ENCODE measurements at regions not wholly inside any gene's neighbourhood (a gene's known extent, or its start where the extent isn't known, plus 50 kb on each side); places are given as distances from the start of the nearest gene placed in this dataset.

GRCh38 chr2:65724336-65724735 lies 291.9 kb upstream of the SPRED2 start:
- H3K36me3 ChIP-seq (replicated peaks) = no peaks in the 10 kb centered on the region
- H3K4me3 ChIP-seq (ENCODE audit: low read depth, low read length) = no peak overlapping the region
- peaks cover 3% of the 10 kb centered on the region for H3K27me3 ChIP-seq (replicated peaks)
- TF ChIP-seq, protein P1, sequence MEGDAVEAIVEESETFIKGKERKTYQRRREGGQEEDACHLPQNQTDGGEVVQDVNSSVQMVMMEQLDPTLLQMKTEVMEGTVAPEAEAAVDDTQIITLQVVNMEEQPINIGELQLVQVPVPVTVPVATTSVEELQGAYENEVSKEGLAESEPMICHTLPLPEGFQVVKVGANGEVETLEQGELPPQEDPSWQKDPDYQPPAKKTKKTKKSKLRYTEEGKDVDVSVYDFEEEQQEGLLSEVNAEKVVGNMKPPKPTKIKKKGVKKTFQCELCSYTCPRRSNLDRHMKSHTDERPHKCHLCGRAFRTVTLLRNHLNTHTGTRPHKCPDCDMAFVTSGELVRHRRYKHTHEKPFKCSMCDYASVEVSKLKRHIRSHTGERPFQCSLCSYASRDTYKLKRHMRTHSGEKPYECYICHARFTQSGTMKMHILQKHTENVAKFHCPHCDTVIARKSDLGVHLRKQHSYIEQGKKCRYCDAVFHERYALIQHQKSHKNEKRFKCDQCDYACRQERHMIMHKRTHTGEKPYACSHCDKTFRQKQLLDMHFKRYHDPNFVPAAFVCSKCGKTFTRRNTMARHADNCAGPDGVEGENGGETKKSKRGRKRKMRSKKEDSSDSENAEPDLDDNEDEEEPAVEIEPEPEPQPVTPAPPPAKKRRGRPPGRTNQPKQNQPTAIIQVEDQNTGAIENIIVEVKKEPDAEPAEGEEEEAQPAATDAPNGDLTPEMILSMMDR (IDR thresholded peaks at IDR 0.05; ENCODE audit: low read depth, low read length, missing control alignments) = no peak
- H3K27ac ChIP-seq = no peak overlapping the region
- no peak for DNase-seq
- in situ Hi-C loops (cut with HindIII; ENCODE audit: low pct_ligation_motif_present, low sequenced_read_pairs) = no loop called here

DNA sequence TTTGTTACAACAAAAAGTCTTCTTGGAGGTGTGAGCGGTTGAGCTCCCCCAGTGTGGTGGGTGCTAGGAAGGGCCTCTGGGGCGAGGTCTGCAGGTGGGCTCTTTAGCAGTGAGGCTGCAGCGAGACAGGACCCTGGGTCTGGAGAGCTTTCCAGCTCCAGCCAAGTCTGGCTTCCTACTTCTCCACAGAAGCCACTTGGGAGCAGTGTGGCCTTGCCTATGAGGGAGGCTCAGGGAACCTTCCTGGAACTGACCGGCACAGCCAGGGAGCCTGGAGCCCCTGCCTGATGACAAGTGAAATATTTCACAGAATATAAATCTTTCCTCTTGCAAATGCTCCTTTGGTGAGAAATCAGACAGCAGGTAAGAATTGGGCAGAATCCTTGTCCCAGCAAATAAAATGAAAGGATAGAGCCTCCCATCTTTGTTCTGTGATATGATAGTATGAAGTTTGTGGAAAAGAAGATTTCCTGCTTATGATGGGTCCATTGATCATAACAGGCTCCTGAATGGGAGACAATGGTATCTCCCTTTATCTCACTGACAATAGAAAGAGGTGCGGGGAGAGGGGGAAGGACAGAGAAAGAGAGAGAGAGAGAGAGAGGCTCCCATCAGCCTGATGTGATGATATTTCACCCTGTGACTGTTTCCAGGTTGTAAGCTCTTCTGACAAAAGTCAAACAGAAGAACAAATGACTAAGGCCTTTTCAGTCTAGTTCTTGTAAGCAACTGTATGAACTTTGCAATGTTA lies 289.8 kb upstream of the SPRED2 start:
- H3K27me3 ChIP-seq (replicated peaks) = peaks cover 3% of the 10 kb centered on the region
- no peak overlapping the region for H3K4me3 ChIP-seq (ENCODE audit: low read depth, low read length)
- TF ChIP-seq, protein P1 (IDR thresholded peaks at IDR 0.05; ENCODE audit: low read depth, low read length, missing control alignments) = peak; percentile 62
- in situ Hi-C loops (cut with HindIII; ENCODE audit: low pct_ligation_motif_present, low sequenced_read_pairs) = no loop called here
- H3K27ac ChIP-seq = no peak overlapping the region
- H3K36me3 ChIP-seq (replicated peaks) = no peaks in the 10 kb centered on the region
- peak; percentile 16 for DNase-seq

DNA sequence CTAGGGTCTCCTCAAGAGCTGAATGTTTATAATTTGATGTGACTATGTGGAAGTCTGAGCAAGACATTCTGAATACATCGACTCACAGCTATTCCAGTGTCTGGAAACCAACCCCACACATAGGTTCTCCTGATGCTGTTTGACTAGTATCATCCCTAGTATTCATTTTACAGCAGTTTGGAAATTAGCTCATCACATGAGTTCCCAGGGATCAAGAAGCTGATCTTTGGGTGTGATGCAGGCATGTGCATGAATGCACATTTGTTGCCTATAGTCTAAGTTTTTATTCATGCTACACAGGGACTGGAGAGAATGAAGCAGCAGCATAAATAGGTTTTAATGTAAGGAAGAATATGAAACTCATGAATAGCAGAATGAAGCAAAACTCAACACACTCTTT lies 284.3 kb upstream of the SPRED2 start:
- Histone ChIP-seq H3K36me3 (replicated peaks) (no peaks in the 10 kb centered on the region), H3K27ac (no peak overlapping the region), H3K4me3 (ENCODE audit: low read depth, low read length) (no peak overlapping the region), H3K27me3 (replicated peaks) (no peaks in the 10 kb centered on the region)
- in situ Hi-C loops (cut with HindIII; ENCODE audit: low pct_ligation_motif_present, low sequenced_read_pairs) = no loop called here
- no peak for DNase-seq
- TF ChIP-seq, protein P1 (IDR thresholded peaks at IDR 0.05; ENCODE audit: low read depth, low read length, missing control alignments) = no peak

DNA sequence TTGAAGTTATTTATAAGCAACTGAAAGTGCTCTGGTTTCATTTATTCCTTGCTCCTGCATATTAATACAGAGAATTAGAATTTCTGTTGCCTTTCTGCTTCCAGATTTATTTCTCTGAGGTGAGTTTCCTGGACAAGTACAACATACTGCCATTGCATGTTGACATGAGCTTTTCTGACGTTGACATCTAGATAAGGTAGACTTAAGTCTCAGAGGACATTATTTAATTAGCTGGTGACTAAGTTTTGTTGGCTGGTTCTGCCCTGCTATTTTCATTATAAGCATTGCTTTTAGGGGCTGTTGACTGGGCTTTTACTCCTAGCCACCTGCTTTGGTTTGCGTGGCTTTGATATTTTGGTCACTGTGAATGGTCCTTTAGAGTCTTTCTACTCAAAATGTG lies 282.9 kb upstream of the SPRED2 start:
- no peak overlapping the region for H3K27ac ChIP-seq
- TF ChIP-seq, protein P1 (IDR thresholded peaks at IDR 0.05; ENCODE audit: low read depth, low read length, missing control alignments) = no peak
- in situ Hi-C loops (cut with HindIII; ENCODE audit: low pct_ligation_motif_present, low sequenced_read_pairs) = no loop called here
- no peak overlapping the region for H3K4me3 ChIP-seq (ENCODE audit: low read depth, low read length)
- no peaks in the 10 kb centered on the region for H3K36me3 ChIP-seq (replicated peaks)
- no peaks in the 10 kb centered on the region for H3K27me3 ChIP-seq (replicated peaks)
- DNase-seq = no peak

- Histone ChIP-seq H3K4me3 (ENCODE audit: low read depth, low read length) (no peak overlapping the region), H3K36me3 (replicated peaks) (no peaks in the 10 kb centered on the region), H3K27ac (no peak overlapping the region), H3K27me3 (replicated peaks) (no peaks in the 10 kb centered on the region)
- DNase-seq = no peak
- in situ Hi-C loops (cut with HindIII; ENCODE audit: low pct_ligation_motif_present, low sequenced_read_pairs) = no loop called here
- TF ChIP-seq, protein P1 (IDR thresholded peaks at IDR 0.05; ENCODE audit: low read depth, low read length, missing control alignments) = no peak
These were observed 282.5 kb upstream of the SPRED2 start for GRCh38 chr2:65714866-65715265.

- in situ Hi-C loops (cut with HindIII; ENCODE audit: low pct_ligation_motif_present, low sequenced_read_pairs) = no loop called here
- TF ChIP-seq, protein P1 (IDR thresholded peaks at IDR 0.05; ENCODE audit: low read depth, low read length, missing control alignments) = no peak
- H3K27ac ChIP-seq = no peak overlapping the region
- no peaks in the 10 kb centered on the region for H3K36me3 ChIP-seq (replicated peaks)
- H3K27me3 ChIP-seq (replicated peaks) = no peaks in the 10 kb centered on the region
- DNase-seq = no peak
- no peak overlapping the region for H3K4me3 ChIP-seq (ENCODE audit: low read depth, low read length)
These were observed 279.5 kb upstream of the SPRED2 start for GRCh38 chr2:65711863-65712262.
